ENCODE measurements at regions not wholly inside any gene's neighbourhood (a gene's known extent, or its start where the extent isn't known, plus 50 kb on each side); places are given as distances from the start of the nearest gene placed in this dataset.
"Not testable (repeated sequence)": the region's sequence is repeated elsewhere in the genome, so short reads cannot be mapped to it uniquely, and the experiment has no call there.

- no peak for DNase-seq
- no peak overlapping the region for H3K27ac Mint-ChIP-seq
- no peaks in the 10 kb centered on the region for H3K36me3 Mint-ChIP-seq (ENCODE audit: low read depth)
- ChIA-PET CTCF (no interaction called here), POLR2A (no interaction called here)
- no peaks in the 10 kb centered on the region for H3K27me3 Mint-ChIP-seq
- ATAC-seq (ENCODE audit: low read depth) = no peak
- H3K4me3 Mint-ChIP-seq = no peak overlapping the region
- no peak for TF ChIP-seq CTCF (IDR thresholded peaks at IDR 0.05)
- intact Hi-C loops (cut with micrococcal nuclease) = no loop called here
- no peaks in the 10 kb centered on the region for H3K9me3 Mint-ChIP-seq
- H3K4me1 Mint-ChIP-seq = no peaks in the 10 kb centered on the region
Observed at GRCh38 chr7:109890622-109891021, 1200.3 kb upstream of the LRRN3 start.

- Mint-ChIP-seq H3K4me1 (no peaks in the 10 kb centered on the region), H3K27me3 (no peaks in the 10 kb centered on the region), H3K9me3 (no peaks in the 10 kb centered on the region), H3K4me3 (no peak overlapping the region), H3K27ac (no peak overlapping the region), H3K36me3 (ENCODE audit: low read depth) (no peaks in the 10 kb centered on the region)
- intact Hi-C loops (cut with micrococcal nuclease) = no loop called here
- ChIA-PET CTCF (no interaction called here), POLR2A (no interaction called here)
- no peak for DNase-seq
- TF ChIP-seq CTCF (IDR thresholded peaks at IDR 0.05) = no peak
- no peak for ATAC-seq (ENCODE audit: low read depth)
Observed at GRCh38 chr7:109893231-109893630, 1197.7 kb upstream of the LRRN3 start.

GRCh38 chr7:109895536-109895935 lies 1195.4 kb upstream of the LRRN3 start:
- CTCF ChIA-PET = no interaction called here
- no peak for ATAC-seq (ENCODE audit: low read depth)
- H3K36me3 Mint-ChIP-seq (ENCODE audit: low read depth) = no peaks in the 10 kb centered on the region

GRCh38 chr7:109901926-109902325 lies 1189.0 kb upstream of the LRRN3 start:
- Mint-ChIP-seq H3K27me3 (no peaks in the 10 kb centered on the region), H3K4me3 (no peak overlapping the region), H3K36me3 (ENCODE audit: low read depth) (no peaks in the 10 kb centered on the region), H3K27ac (no peak overlapping the region), H3K4me1 (no peaks in the 10 kb centered on the region), H3K9me3 (no peaks in the 10 kb centered on the region)
- DNase-seq = no peak
- intact Hi-C loops (cut with micrococcal nuclease) = no loop called here
- ChIA-PET CTCF (no interaction called here), POLR2A (no interaction called here)
- TF ChIP-seq CTCF (IDR thresholded peaks at IDR 0.05) = no peak
- ATAC-seq (ENCODE audit: low read depth) = no peak

More at GRCh38 chr7:109895536-109895935, 1195.4 kb upstream of the LRRN3 start:
- H3K9me3 Mint-ChIP-seq = no peaks in the 10 kb centered on the region
- H3K27me3 Mint-ChIP-seq = no peaks in the 10 kb centered on the region
- H3K27ac Mint-ChIP-seq = no peak overlapping the region
- no peak for DNase-seq
- no peaks in the 10 kb centered on the region for H3K4me1 Mint-ChIP-seq
- intact Hi-C loops (cut with micrococcal nuclease) = no loop called here
- H3K4me3 Mint-ChIP-seq = no peak overlapping the region
- POLR2A ChIA-PET = no interaction called here
- no peak for TF ChIP-seq CTCF (IDR thresholded peaks at IDR 0.05)

- ATAC-seq (ENCODE audit: low read depth); H3K27me3 Mint-ChIP-seq; H3K27ac Mint-ChIP-seq; H3K9me3 Mint-ChIP-seq; CTCF ChIA-PET; POLR2A ChIA-PET; H3K36me3 Mint-ChIP-seq (ENCODE audit: low read depth); intact Hi-C loops (cut with micrococcal nuclease); H3K4me3 Mint-ChIP-seq; H3K4me1 Mint-ChIP-seq; DNase-seq: not testable (repeated sequence)
Observed at GRCh38 chr7:109905368-109906065, 1185.4 kb upstream of the LRRN3 start.

GRCh38 chr7:109915670-109916069 lies 1175.3 kb upstream of the LRRN3 start:
- no peaks in the 10 kb centered on the region for H3K4me1 Mint-ChIP-seq
- no peak overlapping the region for H3K27ac Mint-ChIP-seq
- H3K36me3 Mint-ChIP-seq (ENCODE audit: low read depth) = no peaks in the 10 kb centered on the region
- H3K9me3 Mint-ChIP-seq = no peaks in the 10 kb centered on the region
- ChIA-PET POLR2A (no interaction called here), CTCF (no interaction called here)
- H3K27me3 Mint-ChIP-seq = no peaks in the 10 kb centered on the region
- H3K4me3 Mint-ChIP-seq = no peak overlapping the region
- intact Hi-C loops (cut with micrococcal nuclease) = no loop called here
- ATAC-seq (ENCODE audit: low read depth) = no peak
- no peak for TF ChIP-seq CTCF (IDR thresholded peaks at IDR 0.05)
- no peak for DNase-seq
